GM18517 (cell line): ENCODE measurements at regions not wholly inside any gene's neighbourhood (a gene's known extent, or its start where the extent isn't known, plus 50 kb on each side); places are given as distances from the start of the nearest gene placed in this dataset.

ENCODE experiments used
- ATAC-seq: cut with Tn5 transposase; IDR thresholded peaks from one replicate; pipeline ENCODE4 v1.9.1; 2021; ENCODE audit warnings: mild to moderate bottlenecking, moderate library complexity; ENCODE audit not compliant: unreplicated experiment

DNA sequence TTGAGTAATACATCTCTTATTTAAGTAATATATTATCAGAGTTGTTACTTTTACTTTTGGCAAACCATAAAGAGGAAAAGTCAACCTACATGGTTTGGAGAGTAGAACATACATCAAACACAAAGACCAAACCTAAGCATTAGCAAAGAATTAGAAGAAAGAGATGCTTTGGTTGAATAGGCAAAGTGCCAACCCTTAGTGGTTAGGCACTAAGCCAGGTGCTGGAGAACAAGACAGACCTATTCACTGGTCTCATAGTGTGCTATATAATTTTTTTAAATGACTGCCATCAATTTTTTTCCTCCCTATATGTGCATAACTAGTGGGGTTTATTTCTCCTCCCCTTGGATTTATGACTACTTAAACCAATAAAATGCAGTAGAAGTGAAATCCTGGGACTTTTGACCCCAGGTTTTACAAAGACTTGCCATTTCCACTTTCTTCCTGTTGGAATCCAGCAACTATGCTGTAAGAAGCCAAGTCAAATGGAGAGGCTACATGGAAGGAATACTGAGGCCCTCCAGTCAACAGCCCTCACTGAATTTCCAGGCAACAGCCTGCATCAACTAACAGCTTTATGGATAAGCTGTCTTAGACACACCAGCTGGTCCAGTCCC, 69.8 kb upstream of the HAO2 start:
- no peak for ATAC-seq

DNA sequence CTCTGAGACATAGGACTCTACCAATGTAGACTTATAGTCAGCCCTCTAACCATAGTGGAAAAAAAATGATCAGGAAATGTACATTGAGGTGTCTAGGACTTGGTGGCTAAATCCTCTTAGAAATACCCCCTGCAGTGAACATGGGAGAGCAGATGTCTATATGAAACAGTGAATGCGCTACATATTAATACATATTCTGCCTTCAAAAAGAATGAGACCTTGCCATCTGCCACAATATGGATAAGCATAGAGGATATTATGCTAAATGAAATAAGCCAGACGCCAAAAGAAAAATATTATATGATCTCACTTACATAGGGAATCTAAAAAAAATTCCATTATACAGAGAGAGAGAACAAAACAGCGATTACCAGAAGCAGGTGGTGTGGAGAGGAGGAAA, 66.6 kb upstream of the HAO2 start:
- ATAC-seq: no peak

DNA sequence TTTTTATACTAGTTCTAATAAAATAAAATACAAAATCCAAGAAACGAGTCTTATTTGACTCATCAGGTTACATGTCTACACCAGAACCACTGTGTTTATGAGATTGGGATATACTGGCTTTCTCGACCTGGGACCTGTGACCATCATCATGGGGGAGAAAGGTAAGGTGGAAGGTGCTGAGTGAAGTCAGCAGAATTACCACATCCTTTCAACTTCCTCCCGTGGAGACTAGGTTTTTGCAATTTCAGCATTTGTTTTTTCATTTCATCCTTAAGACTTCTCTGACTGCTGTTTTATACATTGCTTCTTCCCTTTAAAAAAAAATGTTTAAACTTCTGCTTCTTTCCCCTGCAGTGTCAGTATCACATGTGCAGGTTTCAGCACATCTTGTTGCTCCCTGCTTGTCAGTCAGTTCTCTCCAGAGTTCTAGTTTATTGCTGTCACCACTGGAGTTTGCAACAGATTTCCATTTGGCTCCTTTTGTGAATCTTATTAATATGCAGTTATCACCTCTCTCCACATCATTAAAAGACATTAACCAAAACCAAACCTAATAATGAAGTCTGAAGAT, 60.4 kb upstream of the HAO2 start:
- no peak for ATAC-seq

- ATAC-seq: no peak
Observed at GRCh38 chr1:119308806-119309205, 59.8 kb upstream of the HAO2 start.

GRCh38 chr1:119310301-119310700, 58.3 kb upstream of the HAO2 start:
- ATAC-seq: no peak

GRCh38 chr1:119312500-119312899, 56.1 kb upstream of the HAO2 start:
- no peak for ATAC-seq

- no peak for ATAC-seq
Observed at GRCh38 chr1:119314001-119314796, 54.4 kb upstream of the HAO2 start.

GRCh38 chr1:119316870-119317416, 51.6 kb upstream of the HAO2 start:
- no peak for ATAC-seq

DNA sequence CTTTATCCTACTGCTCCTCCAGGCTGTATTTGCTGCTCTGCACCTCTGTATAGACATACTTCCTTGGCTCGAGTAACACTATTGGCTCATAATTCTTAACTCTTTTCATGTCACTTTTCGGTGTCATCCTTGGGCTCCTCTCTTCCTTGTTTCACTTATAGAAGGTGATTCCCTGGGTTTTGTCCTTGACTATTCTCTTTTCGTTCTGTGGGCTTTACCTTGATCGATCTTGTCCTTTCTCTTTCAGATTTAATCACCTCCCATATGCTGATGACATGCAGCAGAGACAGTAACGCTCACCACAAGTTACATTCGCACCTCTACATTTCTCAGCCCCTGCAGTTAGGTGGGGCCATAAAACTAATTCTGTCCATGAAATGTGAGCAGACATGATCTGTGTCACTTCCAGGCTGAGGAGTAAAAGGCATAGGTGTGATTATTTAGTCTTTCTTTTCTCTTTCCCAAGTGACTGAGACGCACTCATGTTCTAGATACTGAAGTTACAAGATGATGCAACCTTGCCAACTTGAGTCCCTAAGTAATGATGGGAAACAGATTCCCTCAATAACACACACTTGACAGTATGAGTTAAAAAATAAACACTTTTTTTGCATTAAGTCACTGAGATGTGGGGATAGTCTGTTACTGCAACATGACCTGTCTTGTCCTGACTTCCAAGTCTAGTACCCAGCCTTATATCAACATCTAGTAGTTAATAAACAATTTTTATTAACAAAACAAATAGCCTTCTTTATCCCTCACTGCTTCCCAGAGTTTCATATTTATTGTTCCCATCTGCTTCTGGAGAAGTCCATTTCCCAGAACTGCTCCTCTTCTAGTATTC, 49.9 kb upstream of the HAO2 start:
- peak; percentile 77 for ATAC-seq
